ENCODE measurements at regions not wholly inside any gene's neighbourhood (a gene's known extent, or its start where the extent isn't known, plus 50 kb on each side); places are given as distances from the start of the nearest gene placed in this dataset.
"Not testable (repeated sequence)": the region's sequence is repeated elsewhere in the genome, so short reads cannot be mapped to it uniquely, and the experiment has no call there.

GRCh38 chr1:189701606-189702005 is 776.1 kb downstream of the BRINP3 start:
- Histone ChIP-seq H4K20me1 (ENCODE audit: insufficient read depth, low read length) (no peaks in the 10 kb centered on the region), H3K27ac (ENCODE audit: low read depth, low read length, poor library complexity, severe bottlenecking) (no peak overlapping the region), H3K9me2 (ENCODE audit: insufficient read depth, low read length) (no peaks in the 10 kb centered on the region), H3K4me3 (ENCODE audit: low read depth, low read length, poor library complexity, severe bottlenecking) (no peak overlapping the region), H3K36me3 (ENCODE audit: insufficient read depth, low read length) (no peaks in the 10 kb centered on the region), H3K4me1 (ENCODE audit: insufficient read depth, low read length, poor library complexity, severe bottlenecking) (no peaks in the 10 kb centered on the region), H3K9me3 (ENCODE audit: low read length) (no peaks in the 10 kb centered on the region), H2AFZ (ENCODE audit: low read length) (no peak overlapping the region), H3K79me2 (ENCODE audit: insufficient read depth, low read depth, low read length) (no peaks in the 10 kb centered on the region), H3K4me2 (ENCODE audit: low read length) (no peak overlapping the region)
- ChIA-PET CTCF (ENCODE audit: unreplicated experiment) (no interaction called here), POLR2A (interaction anchor here (0.7 kb wide), 1 partner anchor 1406 kb away, joined by 3 read pairs; no protein-coding TSS in a partner anchor)
- DNase-seq (ENCODE audit: low spot score): no peak
- intact Hi-C loops (cut with micrococcal nuclease; ENCODE audit: unreplicated experiment): no loop called here
- BruUV-seq (replicated peaks): no TSS peak
- no peak for TF ChIP-seq CTCF (conservative IDR thresholded peaks at IDR 0.05; ENCODE audit: low read length)

DNA sequence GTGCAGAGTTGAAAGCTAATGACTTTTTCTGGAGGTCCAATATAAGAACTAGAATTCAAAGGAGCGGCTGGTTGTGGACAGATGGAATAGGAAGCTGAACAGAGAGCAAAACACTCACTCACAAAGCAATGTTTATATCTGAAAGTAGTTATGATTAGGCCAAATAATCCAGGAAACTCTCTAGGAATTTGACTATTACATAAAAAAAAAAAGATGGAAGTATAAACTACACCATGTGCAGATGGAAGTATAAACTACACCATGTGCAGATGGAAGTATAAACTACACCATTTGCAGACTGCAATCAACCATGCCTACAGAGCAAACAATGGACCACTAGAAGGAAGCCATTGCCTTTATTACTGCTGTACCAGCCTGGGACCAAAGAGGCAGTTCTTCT is 771.1 kb downstream of the BRINP3 start:
- no peaks in the 10 kb centered on the region for H3K36me3 ChIP-seq (ENCODE audit: insufficient read depth, low read length)
- H3K4me2 ChIP-seq (ENCODE audit: low read length): no peak overlapping the region
- no peaks in the 10 kb centered on the region for H3K9me3 ChIP-seq (ENCODE audit: low read length)
- ChIA-PET POLR2A (no interaction called here), CTCF (ENCODE audit: unreplicated experiment) (no interaction called here)
- H3K27ac ChIP-seq (ENCODE audit: low read depth, low read length, poor library complexity, severe bottlenecking): no peak overlapping the region
- H3K4me1 ChIP-seq (ENCODE audit: insufficient read depth, low read length, poor library complexity, severe bottlenecking): no peaks in the 10 kb centered on the region
- BruUV-seq (replicated peaks): no TSS peak
- H4K20me1 ChIP-seq (ENCODE audit: insufficient read depth, low read length): no peaks in the 10 kb centered on the region
- DNase-seq (ENCODE audit: low spot score): no peak
- no peaks in the 10 kb centered on the region for H3K9me2 ChIP-seq (ENCODE audit: insufficient read depth, low read length)
- no peaks in the 10 kb centered on the region for H3K79me2 ChIP-seq (ENCODE audit: insufficient read depth, low read depth, low read length)
- no peak overlapping the region for H3K4me3 ChIP-seq (ENCODE audit: low read depth, low read length, poor library complexity, severe bottlenecking)
- intact Hi-C loops (cut with micrococcal nuclease; ENCODE audit: unreplicated experiment): no loop called here
- TF ChIP-seq CTCF (conservative IDR thresholded peaks at IDR 0.05; ENCODE audit: low read length) (no peak), EZH2phosphoT487 (IDR thresholded peaks at IDR 0.05; ENCODE audit: borderline replicate concordance, low read depth, low read length) (no peak)
- H2AFZ ChIP-seq (ENCODE audit: low read length): no peak overlapping the region

DNA sequence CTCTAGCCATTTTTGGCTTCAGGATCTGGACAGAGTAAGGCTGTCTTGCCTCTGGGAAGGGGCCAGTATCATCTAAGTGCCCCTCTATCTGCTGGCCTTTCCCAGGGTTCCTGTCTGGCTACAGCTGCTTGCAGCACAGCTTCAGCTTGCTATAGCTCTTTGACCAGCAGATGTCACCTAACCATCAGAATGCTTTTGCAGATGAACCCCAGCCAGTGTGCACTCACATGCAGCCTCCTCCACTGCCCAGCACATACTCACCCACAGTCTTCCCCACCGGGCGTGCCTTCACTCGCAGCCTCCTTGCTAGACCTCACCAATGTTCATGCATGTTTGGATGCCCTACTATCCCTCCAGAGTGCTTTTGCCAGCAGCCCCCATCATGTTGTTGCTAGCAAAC is 769.0 kb downstream of the BRINP3 start:
- no peaks in the 10 kb centered on the region for H3K9me2 ChIP-seq (ENCODE audit: insufficient read depth, low read length)
- no peak overlapping the region for H3K4me3 ChIP-seq (ENCODE audit: low read depth, low read length, poor library complexity, severe bottlenecking)

DNA sequence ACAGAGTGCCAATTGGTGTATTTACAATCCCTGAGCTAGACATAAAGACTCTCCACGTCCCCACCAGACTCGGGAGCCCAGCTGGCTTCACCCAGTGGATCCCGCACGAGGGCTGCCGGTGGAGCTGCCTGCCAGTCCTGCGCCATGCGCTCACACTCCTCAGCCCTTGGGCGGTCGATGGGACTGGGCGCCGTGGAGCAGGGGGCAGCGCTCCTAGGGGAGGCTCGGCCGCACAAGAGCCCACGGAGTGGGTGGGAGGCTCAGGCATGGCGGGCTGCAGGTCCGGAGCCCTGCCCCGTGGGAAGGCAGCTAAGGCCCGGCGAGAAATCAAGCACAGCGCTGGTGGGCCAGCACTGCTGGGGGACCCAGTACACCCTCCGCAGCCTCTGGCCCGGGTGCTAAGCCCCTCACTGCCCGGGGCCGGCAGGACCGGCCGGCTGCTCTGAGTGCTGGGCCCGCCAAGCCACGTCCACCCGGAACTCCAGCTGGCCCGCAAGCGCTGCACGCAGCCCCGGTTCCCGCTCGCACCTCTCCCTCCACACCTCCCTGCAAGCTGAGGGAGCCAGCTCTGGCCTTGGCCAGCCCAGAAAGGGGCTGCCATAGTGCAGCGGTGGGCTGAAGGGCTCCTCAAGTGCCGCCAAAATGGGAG is 759.4 kb downstream of the BRINP3 start:
- intact Hi-C loops (cut with micrococcal nuclease; ENCODE audit: unreplicated experiment); H3K27ac ChIP-seq (ENCODE audit: low read depth, low read length, poor library complexity, severe bottlenecking); H4K20me1 ChIP-seq (ENCODE audit: insufficient read depth, low read length); H2AFZ ChIP-seq (ENCODE audit: low read length); H3K4me2 ChIP-seq (ENCODE audit: low read length); H3K4me3 ChIP-seq (ENCODE audit: low read depth, low read length, poor library complexity, severe bottlenecking); H3K9me2 ChIP-seq (ENCODE audit: insufficient read depth, low read length); BruUV-seq (replicated peaks); CTCF ChIA-PET (ENCODE audit: unreplicated experiment); H3K36me3 ChIP-seq (ENCODE audit: insufficient read depth, low read length); DNase-seq (ENCODE audit: low spot score); H3K9me3 ChIP-seq (ENCODE audit: low read length); H3K4me1 ChIP-seq (ENCODE audit: insufficient read depth, low read length, poor library complexity, severe bottlenecking); H3K79me2 ChIP-seq (ENCODE audit: insufficient read depth, low read depth, low read length): not testable (repeated sequence)
- POLR2A ChIA-PET: interaction anchor here (1.0 kb wide), 1 partner anchor 21 kb away, joined by 4 read pairs; no protein-coding TSS in a partner anchor

More for the DNA sequence above, 769.0 kb downstream of the BRINP3 start:
- Histone ChIP-seq H2AFZ (ENCODE audit: low read length) (no peak overlapping the region), H3K9me3 (ENCODE audit: low read length) (no peaks in the 10 kb centered on the region), H3K79me2 (ENCODE audit: insufficient read depth, low read depth, low read length) (no peaks in the 10 kb centered on the region), H3K4me2 (ENCODE audit: low read length) (no peak overlapping the region), H3K4me1 (ENCODE audit: insufficient read depth, low read length, poor library complexity, severe bottlenecking) (no peaks in the 10 kb centered on the region), H3K27ac (ENCODE audit: low read depth, low read length, poor library complexity, severe bottlenecking) (no peak overlapping the region), H4K20me1 (ENCODE audit: insufficient read depth, low read length) (no peaks in the 10 kb centered on the region), H3K36me3 (ENCODE audit: insufficient read depth, low read length) (no peaks in the 10 kb centered on the region)
- BruUV-seq (replicated peaks): no TSS peak
- TF ChIP-seq CTCF (conservative IDR thresholded peaks at IDR 0.05; ENCODE audit: low read length) (no peak), EZH2phosphoT487 (IDR thresholded peaks at IDR 0.05; ENCODE audit: borderline replicate concordance, low read depth, low read length) (no peak)
- no peak for DNase-seq (ENCODE audit: low spot score)
- ChIA-PET CTCF (ENCODE audit: unreplicated experiment) (no interaction called here), POLR2A (interaction anchor here (0.7 kb wide), 1 partner anchor 14 kb away, joined by 4 read pairs; no protein-coding TSS in a partner anchor)
- intact Hi-C loops (cut with micrococcal nuclease; ENCODE audit: unreplicated experiment): no loop called here

Data from OCI-LY7 (cell line).